Loucy (cell line): ENCODE measurements at regions not wholly inside any gene's neighbourhood (a gene's known extent, or its start where the extent isn't known, plus 50 kb on each side); places are given as distances from the start of the nearest gene placed in this dataset.

ENCODE experiments used
- H2AFZ ChIP-seq: fragments of 200-600 bp; sonication (generic); 2 replicates; pipeline ENCODE4 v1.6.0; 2016; ENCODE audit warnings: antibody characterized with exemption, mild to moderate bottlenecking, low read length, moderate library complexity
- H3F3A ChIP-seq: fragments of 200-600 bp; 2 replicates; pipeline ENCODE4 v1.6.0; 2016; ENCODE audit warnings: antibody characterized with exemption, low read depth, mild to moderate bottlenecking
- H3K27me3 ChIP-seq: fragments of 200-600 bp; sonication (generic); 2 replicates; pipeline ENCODE4 v1.6.1; 2014; ENCODE audit warnings: low read length, mild to moderate bottlenecking; ENCODE audit not compliant: insufficient read depth, poor library complexity, severe bottlenecking
- H3K36me3 ChIP-seq: fragments of 200-600 bp; sonication (generic); 2 replicates; pipeline ENCODE4 v1.6.1; 2016; ENCODE audit warnings: low read length; ENCODE audit not compliant: insufficient read depth
- H3K4me1 ChIP-seq: fragments of 200-600 bp; sonication (generic); 2 replicates; pipeline ENCODE4 v1.5.1; 2014; ENCODE audit warnings: low read length, mild to moderate bottlenecking; ENCODE audit not compliant: insufficient read depth, poor library complexity, severe bottlenecking
- H3K4me2 ChIP-seq: fragments of 200-600 bp; sonication (generic); 2 replicates; pipeline ENCODE4 v1.6.0; 2014; ENCODE audit warnings: antibody characterized with exemption, low read length, low read depth, mild to moderate bottlenecking; ENCODE audit not compliant: poor library complexity, severe bottlenecking
- H3K4me3 ChIP-seq: fragments of 200-600 bp; sonication (generic); 2 replicates; pipeline ENCODE4 v1.5.1; 2014; ENCODE audit warnings: low read length, mild to moderate bottlenecking, mixed read lengths; ENCODE audit not compliant: poor library complexity, severe bottlenecking
- H3K79me2 ChIP-seq: fragments of 200-600 bp; sonication (generic); 2 replicates; pipeline ENCODE4 v1.6.1; 2014; ENCODE audit warnings: low read length; ENCODE audit not compliant: insufficient read depth
- H3K9ac ChIP-seq: fragments of 200-600 bp; sonication (generic); 2 replicates; pipeline ENCODE4 v1.6.0; 2014; ENCODE audit warnings: mild to moderate bottlenecking, low read depth, low read length, moderate library complexity; ENCODE audit not compliant: poor library complexity, severe bottlenecking
- H3K9me2 ChIP-seq: fragments of 200-600 bp; sonication (generic); replicated peaks from 2 replicates; pipeline ENCODE4 v1.6.1; 2016; ENCODE audit warnings: low read depth, low read length, mixed read lengths
- H3K9me3 ChIP-seq: fragments of 200-600 bp; sonication (generic); 2 replicates; pipeline ENCODE4 v1.6.1; 2014; ENCODE audit warnings: mild to moderate bottlenecking, antibody characterized with exemption, low read length, low read depth; ENCODE audit not compliant: insufficient read depth
- H4K20me1 ChIP-seq: fragments of 200-600 bp; sonication (generic); 2 replicates; pipeline ENCODE4 v1.6.0; 2014; ENCODE audit warnings: antibody characterized with exemption, low read length, mild to moderate bottlenecking; ENCODE audit not compliant: insufficient read depth, poor library complexity, severe bottlenecking
- EZH2phosphoT487 ChIP-seq: fragments of 200-600 bp; IDR thresholded peaks from 2 replicates; pipeline ENCODE4 v1.6.1; 2018; ENCODE audit warnings: antibody characterized with exemption, mild to moderate bottlenecking, moderate library complexity, borderline replicate concordance
- TF ChIP-seq, protein P1 (sequence below): fragments of 200-600 bp; sonication (generic); conservative IDR thresholded peaks from 2 replicates; pipeline ENCODE4 v1.5.1; 2014; ENCODE audit warnings: mild to moderate bottlenecking, antibody characterized with exemption, low read length

DNA sequence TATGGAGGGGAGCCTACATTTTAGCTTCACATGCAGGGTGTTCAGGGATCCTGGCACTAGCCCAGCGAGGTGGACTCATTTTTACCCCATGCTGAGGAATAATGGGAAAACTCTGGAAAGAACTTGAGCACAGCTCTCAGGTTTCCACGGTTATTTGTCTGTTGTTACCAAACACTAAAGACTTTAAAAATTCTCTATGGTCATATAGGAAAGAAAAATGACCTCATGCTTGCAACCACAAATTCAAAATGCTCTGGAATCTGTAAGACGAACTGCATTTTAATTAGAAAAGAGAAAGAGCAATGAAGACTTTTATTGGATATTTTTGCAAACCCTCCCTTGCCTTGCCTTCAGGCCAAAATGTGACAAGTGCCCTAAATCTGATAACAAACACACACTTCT lies 606.9 kb downstream of the EBF1 start:
- no peak for TF ChIP-seq EZH2phosphoT487
- TF ChIP-seq, protein P1, sequence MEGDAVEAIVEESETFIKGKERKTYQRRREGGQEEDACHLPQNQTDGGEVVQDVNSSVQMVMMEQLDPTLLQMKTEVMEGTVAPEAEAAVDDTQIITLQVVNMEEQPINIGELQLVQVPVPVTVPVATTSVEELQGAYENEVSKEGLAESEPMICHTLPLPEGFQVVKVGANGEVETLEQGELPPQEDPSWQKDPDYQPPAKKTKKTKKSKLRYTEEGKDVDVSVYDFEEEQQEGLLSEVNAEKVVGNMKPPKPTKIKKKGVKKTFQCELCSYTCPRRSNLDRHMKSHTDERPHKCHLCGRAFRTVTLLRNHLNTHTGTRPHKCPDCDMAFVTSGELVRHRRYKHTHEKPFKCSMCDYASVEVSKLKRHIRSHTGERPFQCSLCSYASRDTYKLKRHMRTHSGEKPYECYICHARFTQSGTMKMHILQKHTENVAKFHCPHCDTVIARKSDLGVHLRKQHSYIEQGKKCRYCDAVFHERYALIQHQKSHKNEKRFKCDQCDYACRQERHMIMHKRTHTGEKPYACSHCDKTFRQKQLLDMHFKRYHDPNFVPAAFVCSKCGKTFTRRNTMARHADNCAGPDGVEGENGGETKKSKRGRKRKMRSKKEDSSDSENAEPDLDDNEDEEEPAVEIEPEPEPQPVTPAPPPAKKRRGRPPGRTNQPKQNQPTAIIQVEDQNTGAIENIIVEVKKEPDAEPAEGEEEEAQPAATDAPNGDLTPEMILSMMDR: no peak
- H3K4me2 ChIP-seq: no peak overlapping the region
- no peaks in the 10 kb centered on the region for H3K9me2 ChIP-seq
- H4K20me1 ChIP-seq: no peaks in the 10 kb centered on the region
- H3K79me2 ChIP-seq: no peaks in the 10 kb centered on the region
- no peaks in the 10 kb centered on the region for H3K4me1 ChIP-seq
- H2AFZ ChIP-seq: no peak overlapping the region
- no peak overlapping the region for H3K4me3 ChIP-seq
- H3K36me3 ChIP-seq: no peaks in the 10 kb centered on the region
- H3F3A ChIP-seq: no peaks in the 10 kb centered on the region
- no peak overlapping the region for H3K9ac ChIP-seq
- H3K27me3 ChIP-seq: no peaks in the 10 kb centered on the region
- no peaks in the 10 kb centered on the region for H3K9me3 ChIP-seq

DNA sequence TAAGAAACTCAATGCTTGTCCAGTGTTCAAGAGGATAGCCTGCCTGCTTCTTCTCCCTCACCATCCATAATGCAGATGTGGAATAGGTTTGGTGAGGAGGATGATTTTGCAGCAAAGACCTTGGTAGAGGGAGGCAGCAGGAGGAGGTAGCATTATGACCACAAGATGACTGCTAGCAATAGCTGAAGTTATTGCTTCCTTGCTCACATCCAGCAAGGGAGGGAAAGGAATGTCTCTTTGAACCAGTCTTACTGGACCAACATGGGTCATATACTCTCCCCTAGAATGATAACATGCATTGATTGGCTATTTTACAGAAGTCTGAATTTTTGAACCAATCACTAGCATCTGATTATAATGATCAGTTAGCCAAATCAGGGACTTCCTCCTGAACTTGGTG lies 607.6 kb downstream of the EBF1 start:
- Histone ChIP-seq H3K9me3 (no peaks in the 10 kb centered on the region), H3F3A (no peaks in the 10 kb centered on the region), H4K20me1 (no peaks in the 10 kb centered on the region), H3K4me2 (no peak overlapping the region), H3K9me2 (no peaks in the 10 kb centered on the region), H2AFZ (no peak overlapping the region), H3K79me2 (no peaks in the 10 kb centered on the region), H3K4me1 (no peaks in the 10 kb centered on the region), H3K36me3 (no peaks in the 10 kb centered on the region), H3K9ac (no peak overlapping the region), H3K27me3 (no peaks in the 10 kb centered on the region), H3K4me3 (no peak overlapping the region)
- TF ChIP-seq, protein P1: no peak
- no peak for TF ChIP-seq EZH2phosphoT487

DNA sequence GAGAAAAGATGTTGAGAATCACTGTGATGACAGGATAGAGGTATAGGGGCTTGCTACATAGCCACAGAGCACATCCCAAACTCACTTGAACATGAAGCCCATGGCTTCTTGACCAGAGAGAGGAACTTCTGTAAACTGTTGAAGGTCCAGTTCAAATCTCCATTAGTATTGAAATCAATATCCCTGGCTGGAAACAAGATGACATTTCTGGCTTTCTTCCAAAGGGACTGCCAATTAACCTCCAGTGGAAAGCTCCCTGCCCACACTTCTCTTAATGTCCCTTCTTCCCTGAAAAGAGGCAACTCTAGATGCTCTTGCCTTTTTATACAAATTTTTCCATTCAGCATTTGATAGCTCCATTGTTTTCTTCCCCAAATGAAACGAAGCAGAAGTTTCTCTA lies 612.1 kb downstream of the EBF1 start:
- H3K36me3 ChIP-seq: no peaks in the 10 kb centered on the region
- no peaks in the 10 kb centered on the region for H3K9me2 ChIP-seq
- TF ChIP-seq, protein P1: no peak
- TF ChIP-seq EZH2phosphoT487: no peak
- H4K20me1 ChIP-seq: no peaks in the 10 kb centered on the region
- H3K79me2 ChIP-seq: no peaks in the 10 kb centered on the region
- H3K27me3 ChIP-seq: no peaks in the 10 kb centered on the region
- no peak overlapping the region for H3K4me3 ChIP-seq
- no peak overlapping the region for H2AFZ ChIP-seq
- no peak overlapping the region for H3K4me2 ChIP-seq
- H3K9me3 ChIP-seq: no peaks in the 10 kb centered on the region
- no peaks in the 10 kb centered on the region for H3F3A ChIP-seq
- no peak overlapping the region for H3K9ac ChIP-seq
- peaks cover 14% of the 10 kb centered on the region for H3K4me1 ChIP-seq
